CD14-positive monocyte (primary cell): ENCODE measurements at regions not wholly inside any gene's neighbourhood (a gene's known extent, or its start where the extent isn't known, plus 50 kb on each side); places are given as distances from the start of the nearest gene placed in this dataset.

ENCODE experiments used
- DNase-seq, 3 donors: peaks; one replicate each; pipeline ENCODE4 v3.0.0-alpha.2; 2011 to 2022
- H2AFZ ChIP-seq: 2 replicates; pipeline ENCODE4 v1.6.0; 2012; ENCODE audit warnings: mild to moderate bottlenecking, low read depth, low read length, inconsistent platforms; ENCODE audit not compliant: insufficient read depth, poor library complexity, severe bottlenecking
- H3K27ac ChIP-seq, 2 donors: 1 replicate in 1 of 2; 2 replicates in 1 of 2; pipeline ENCODE4 v1.5.1; 2012 to 2013; ENCODE audit warnings: low read length in 2 of 2, control low read depth in 1 of 2, inconsistent platforms in 1 of 2, low read depth in 1 of 2, mild to moderate bottlenecking in 1 of 2
- H3K27me3 ChIP-seq, 2 donors: one replicate each; pipeline versions ENCODE4 v1.6.0 to v1.6.1; 2011 to 2013; ENCODE audit warnings: low read length in 2 of 2; ENCODE audit not compliant: control insufficient read depth in 2 of 2, insufficient read depth in 2 of 2
- H3K36me3 ChIP-seq, 2 donors: replicated peaks in 1 of 2; 1 replicate in 1 of 2; 2 replicates in 1 of 2; pipeline versions ENCODE4 v1.5.1 to v1.6.1; 2012 to 2013; ENCODE audit warnings: low read length in 2 of 2, control low read depth in 1 of 2, inconsistent platforms in 1 of 2, mild to moderate bottlenecking in 1 of 2; ENCODE audit not compliant: insufficient read depth in 2 of 2, control insufficient read depth in 1 of 2
- H3K4me1 ChIP-seq, 2 donors: 1 replicate in 1 of 2; 2 replicates in 1 of 2; pipeline versions ENCODE4 v1.5.1 to v1.6.1; 2012 to 2013; ENCODE audit warnings: low read length in 2 of 2, control low read depth in 1 of 2, inconsistent platforms in 1 of 2, mild to moderate bottlenecking in 1 of 2, moderate library complexity in 1 of 2; ENCODE audit not compliant: insufficient read depth in 2 of 2, control insufficient read depth in 1 of 2
- H3K4me2 ChIP-seq: replicated peaks from 2 replicates; pipeline ENCODE3; 2012; ENCODE audit warnings: low read length, moderate library complexity, mild to moderate bottlenecking; ENCODE audit not compliant: poor library complexity, severe bottlenecking; ENCODE audit errors: extremely low read depth
- H3K4me3 ChIP-seq, 3 experiments: fragments of 200-600 bp in 1 of 3; sonication (generic) in 1 of 3; replicated peaks in 1 of 3; 1 replicate in 2 of 3; 2 replicates in 1 of 3; pipeline ENCODE4 v1.5.1; 2011 to 2013; ENCODE audit warnings: low read length in 3 of 3, mild to moderate bottlenecking in 3 of 3, control low read depth in 2 of 3, low read depth in 2 of 3, inconsistent platforms in 1 of 3, moderate library complexity in 1 of 3
- H3K79me2 ChIP-seq: 2 replicates; pipeline ENCODE4 v1.6.0; 2012; ENCODE audit warnings: mild to moderate bottlenecking, control low read depth, inconsistent platforms, low read length, moderate library complexity; ENCODE audit not compliant: insufficient read depth
- H3K9ac ChIP-seq: 2 replicates; pipeline ENCODE4 v1.6.0; 2017; ENCODE audit warnings: low read length, mild to moderate bottlenecking; ENCODE audit not compliant: insufficient read depth, poor library complexity, severe bottlenecking
- H3K9me3 ChIP-seq, 2 donors: replicated peaks in 1 of 2; 1 replicate in 1 of 2; 2 replicates in 1 of 2; pipeline versions ENCODE4 v1.5.1 to v1.6.1; 2012 to 2013; ENCODE audit warnings: low read length in 2 of 2, control low read depth in 1 of 2; ENCODE audit not compliant: control insufficient read depth in 1 of 2, insufficient read depth in 1 of 2
- H4K20me1 ChIP-seq: 2 replicates; pipeline ENCODE4 v1.6.0; 2012; ENCODE audit warnings: mild to moderate bottlenecking, low read length, control low read depth, moderate library complexity; ENCODE audit not compliant: insufficient read depth
- H3K27ac Mint-ChIP-seq, 7 donors: one replicate each; pipeline ENCODE4 v1.8.0; 2020; ENCODE audit warnings: mild to moderate bottlenecking in 7 of 7, mixed read lengths in 7 of 7, moderate library complexity in 6 of 7, inconsistent platforms in 2 of 7
- H3K27me3 Mint-ChIP-seq, 3 donors: one replicate each; pipeline ENCODE4 v1.8.0; 2021 to 2022; ENCODE audit warnings: low read depth in 3 of 3, mild to moderate bottlenecking in 3 of 3, mixed read lengths in 3 of 3, moderate library complexity in 3 of 3, inconsistent platforms in 1 of 3
- H3K36me3 Mint-ChIP-seq, 2 donors: one replicate each; pipeline ENCODE4 v1.8.0; 2020; ENCODE audit warnings: mixed read lengths in 2 of 2, inconsistent platforms in 1 of 2, mild to moderate bottlenecking in 1 of 2
- H3K4me1 Mint-ChIP-seq: one replicate; pipeline ENCODE4 v1.8.0; 2020; ENCODE audit warnings: mild to moderate bottlenecking, mixed read lengths
- H3K4me3 Mint-ChIP-seq, 2 donors: one replicate each; pipeline ENCODE4 v1.8.0; 2020; ENCODE audit warnings: mild to moderate bottlenecking in 2 of 2, mixed read lengths in 2 of 2, moderate library complexity in 1 of 2
- H3K9me3 Mint-ChIP-seq, 7 donors: one replicate each; pipeline ENCODE4 v1.8.0; 2020 to 2022; ENCODE audit warnings: mixed read lengths in 7 of 7, mild to moderate bottlenecking in 6 of 7, moderate library complexity in 6 of 7, inconsistent platforms in 2 of 7
- CTCF ChIP-seq: fragments of 200-600 bp; IDR thresholded peaks from one replicate; pipeline ENCODE4 v1.8.0; 2022; ENCODE audit warnings: antibody characterized with exemption, mild to moderate bottlenecking
- WGBS: methylation state at CpG from one replicate; pipeline ENCODE4 v1.1.5; 2013; ENCODE audit warnings: missing lambda C conversion rate; ENCODE audit not compliant: insufficient coverage; 5-methylcytosine and 5-hydroxymethylcytosine counted together
- intact Hi-C, 2 donors: fragments of 100-400 bp; cut with micrococcal nuclease; formaldehyde crosslinking; loops; one replicate each; pipeline versions ENCODE4 v1.15.0 to v1.15.1; 2023

DNA sequence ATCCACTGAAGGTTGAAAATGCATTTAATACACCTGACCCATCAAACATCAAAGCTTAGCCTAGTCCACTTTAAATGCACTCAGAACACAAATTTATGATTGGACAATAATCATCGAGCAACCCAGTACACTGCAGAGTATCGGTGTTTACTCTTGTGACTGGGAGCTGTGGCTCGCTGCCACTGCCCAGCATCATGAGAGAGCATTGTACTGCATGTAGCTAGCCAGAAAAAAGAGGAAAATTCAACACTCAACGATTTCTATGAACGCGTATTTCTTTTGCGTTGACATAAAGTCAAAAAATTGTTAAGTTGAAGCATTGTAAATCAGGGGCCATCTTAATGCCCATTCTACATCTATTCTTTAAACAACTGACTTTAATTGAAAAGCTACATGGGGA lies 95.1 kb upstream of the CD180 start:
- H3K27ac ChIP-seq = no peak overlapping the region
- no peaks in the 10 kb centered on the region for H3K36me3 ChIP-seq
- Mint-ChIP-seq H3K4me3 (no peak overlapping the region), H3K9me3 (peaks cover 0 to 2% (median 0%) of the 10 kb centered on the region in 7 donors), H3K36me3 (no peaks in the 10 kb centered on the region), H3K27ac (no peak overlapping the region), H3K27me3 (peaks cover 0 to 2% (median 1%) of the 10 kb centered on the region in 3 donors), H3K4me1 (peaks cover 18% of the 10 kb centered on the region)
- H3K4me1 ChIP-seq = peaks cover 12 to 15% of the 10 kb centered on the region in 2 donors
- H3K27me3 ChIP-seq = no peaks in the 10 kb centered on the region
- H3K4me3 ChIP-seq = no peak overlapping the region
- TF ChIP-seq CTCF = no peak
- DNase-seq = no peak
- no peak overlapping the region for H3K4me2 ChIP-seq
- H3K9me3 ChIP-seq = no peaks in the 10 kb centered on the region
- H2AFZ ChIP-seq = no peak overlapping the region
- no peaks in the 10 kb centered on the region for H4K20me1 ChIP-seq
- no peak overlapping the region for H3K9ac ChIP-seq
- 100% methylated on average over 3 of the region's 7 CpGs for WGBS
- intact Hi-C loops = no loop called here
- H3K79me2 ChIP-seq = no peaks in the 10 kb centered on the region

DNA sequence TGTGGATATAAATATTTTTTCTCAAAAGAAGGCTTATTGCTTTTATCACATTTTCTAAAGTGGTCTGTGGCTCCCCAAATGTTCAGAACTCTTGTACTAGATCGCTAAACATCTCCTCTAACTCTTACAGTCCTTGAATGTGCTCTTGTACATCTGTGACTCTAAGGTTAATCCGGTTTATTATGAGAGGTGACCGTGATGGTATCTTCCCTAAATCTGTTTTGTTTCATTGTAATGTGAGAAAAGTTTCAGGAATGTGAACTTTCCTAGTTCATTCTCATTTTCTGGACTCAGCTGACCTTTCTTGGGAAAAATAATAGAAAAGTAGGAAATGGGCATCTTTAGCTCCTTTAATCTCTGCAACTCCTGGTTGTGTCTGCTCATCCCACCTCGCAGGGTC lies 94.5 kb upstream of the CD180 start:
- H3K4me3 ChIP-seq = no peak overlapping the region
- H3K79me2 ChIP-seq = no peaks in the 10 kb centered on the region
- no peak overlapping the region for H3K27ac ChIP-seq
- H3K9me3 ChIP-seq = no peaks in the 10 kb centered on the region
- intact Hi-C loops = no loop called here
- Mint-ChIP-seq H3K9me3 (peaks cover 0 to 2% (median 0%) of the 10 kb centered on the region in 7 donors), H3K36me3 (no peaks in the 10 kb centered on the region), H3K27me3 (peaks cover 0 to 2% (median 1%) of the 10 kb centered on the region in 3 donors), H3K27ac (no peak overlapping the region), H3K4me1 (peaks cover 21% of the 10 kb centered on the region), H3K4me3 (no peak overlapping the region)
- WGBS = no CpG with 5 or more reads among the region's 4 CpGs
- no peaks in the 10 kb centered on the region for H3K36me3 ChIP-seq
- H3K9ac ChIP-seq = no peak overlapping the region
- no peak overlapping the region for H3K4me2 ChIP-seq
- peaks cover 14 to 17% of the 10 kb centered on the region in 2 donors for H3K4me1 ChIP-seq
- H4K20me1 ChIP-seq = no peaks in the 10 kb centered on the region
- H2AFZ ChIP-seq = no peak overlapping the region
- TF ChIP-seq CTCF = no peak
- no peaks in the 10 kb centered on the region for H3K27me3 ChIP-seq
- DNase-seq = no peak
